ENCODE measurements at regions not wholly inside any gene's neighbourhood (a gene's known extent, or its start where the extent isn't known, plus 50 kb on each side); places are given as distances from the start of the nearest gene placed in this dataset.
"Not testable (repeated sequence)": the region's sequence is repeated elsewhere in the genome, so short reads cannot be mapped to it uniquely, and the experiment has no call there.

- no peak for DNase-seq (ENCODE audit: low read depth, low spot score)
Measured at GRCh38 chr2:16245481-16246054, 305.2 kb downstream of the MYCN start.

GRCh38 chr2:16244966-16245320 lies 304.6 kb downstream of the MYCN start:
- no peak for DNase-seq (ENCODE audit: low read depth, low spot score)

- DNase-seq (ENCODE audit: low read depth, low spot score), result no peak
Measured at GRCh38 chr2:16244153-16244965, 304.0 kb downstream of the MYCN start.

- no peak for DNase-seq (ENCODE audit: low read depth, low spot score)
Measured at GRCh38 chr2:16243411-16243996, 303.2 kb downstream of the MYCN start.

GRCh38 chr2:16242906-16243305 lies 302.6 kb downstream of the MYCN start:
- DNase-seq (ENCODE audit: low read depth, low spot score), result no peak

GRCh38 chr2:16241166-16242160 lies 301.1 kb downstream of the MYCN start:
- no peak for DNase-seq (ENCODE audit: low read depth, low spot score)

- no peak for DNase-seq (ENCODE audit: low read depth, low spot score)
Measured at GRCh38 chr2:16240402-16240801, 300.1 kb downstream of the MYCN start.

GRCh38 chr2:16239296-16239850 lies 299.0 kb downstream of the MYCN start:
- no peak for DNase-seq (ENCODE audit: low read depth, low spot score)

- DNase-seq (ENCODE audit: low read depth, low spot score), result no peak
Measured at GRCh38 chr2:16238786-16239185, 298.4 kb downstream of the MYCN start.

GRCh38 chr2:16238001-16238761 lies 297.8 kb downstream of the MYCN start:
- DNase-seq (ENCODE audit: low read depth, low spot score), result no peak

GRCh38 chr2:16235747-16236146 lies 295.4 kb downstream of the MYCN start:
- DNase-seq (ENCODE audit: low read depth, low spot score), result no peak

GRCh38 chr2:16235291-16235690 lies 294.9 kb downstream of the MYCN start:
- not testable (repeated sequence) for DNase-seq (ENCODE audit: low read depth, low spot score)

- no peak for DNase-seq (ENCODE audit: low read depth, low spot score)
Measured at GRCh38 chr2:16228951-16229350, 288.6 kb downstream of the MYCN start.

- DNase-seq (ENCODE audit: low read depth, low spot score), result no peak
Measured at GRCh38 chr2:16228471-16228870, 288.1 kb downstream of the MYCN start.

- DNase-seq (ENCODE audit: low read depth, low spot score), result no peak
Measured at GRCh38 chr2:16227811-16228462, 287.6 kb downstream of the MYCN start.

GRCh38 chr2:16226943-16227664 lies 286.8 kb downstream of the MYCN start:
- no peak for DNase-seq (ENCODE audit: low read depth, low spot score)

- DNase-seq (ENCODE audit: low read depth, low spot score), result no peak
Measured at GRCh38 chr2:16226381-16226780, 286.0 kb downstream of the MYCN start.

- DNase-seq (ENCODE audit: low read depth, low spot score), result no peak
Measured at GRCh38 chr2:16225545-16225944, 285.2 kb downstream of the MYCN start.

GRCh38 chr2:16225071-16225470 lies 284.7 kb downstream of the MYCN start:
- no peak for DNase-seq (ENCODE audit: low read depth, low spot score)

Measured in activated naive CD8-positive, alpha-beta T cell treated with anti-CD3 and anti-CD28 coated beads, Interleukin-2, amount 50 U/mL, for 16 hours (primary cell).